ENCODE measurements at regions not wholly inside any gene's neighbourhood (a gene's known extent, or its start where the extent isn't known, plus 50 kb on each side); places are given as distances from the start of the nearest gene placed in this dataset.

DNA sequence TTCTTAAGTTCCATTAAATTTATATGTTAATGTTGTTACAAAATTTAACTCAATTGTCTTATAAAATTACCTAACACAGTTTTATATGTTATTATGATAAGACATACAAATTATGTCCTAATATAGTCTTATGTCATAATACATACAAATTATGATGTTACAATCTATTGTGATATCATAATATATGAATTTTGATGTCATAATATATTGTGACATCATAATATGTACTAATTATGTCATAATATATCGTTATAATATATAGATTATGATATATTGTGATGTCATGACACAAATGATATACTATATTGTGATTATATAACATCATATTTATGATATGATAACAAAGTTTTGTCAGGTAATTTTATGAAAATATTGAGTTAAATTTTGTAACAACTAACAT is 1789.6 kb downstream of the TP53TG3F start:
- no peak for TF ChIP-seq CTCF (IDR thresholded peaks at IDR 0.05)

DNA sequence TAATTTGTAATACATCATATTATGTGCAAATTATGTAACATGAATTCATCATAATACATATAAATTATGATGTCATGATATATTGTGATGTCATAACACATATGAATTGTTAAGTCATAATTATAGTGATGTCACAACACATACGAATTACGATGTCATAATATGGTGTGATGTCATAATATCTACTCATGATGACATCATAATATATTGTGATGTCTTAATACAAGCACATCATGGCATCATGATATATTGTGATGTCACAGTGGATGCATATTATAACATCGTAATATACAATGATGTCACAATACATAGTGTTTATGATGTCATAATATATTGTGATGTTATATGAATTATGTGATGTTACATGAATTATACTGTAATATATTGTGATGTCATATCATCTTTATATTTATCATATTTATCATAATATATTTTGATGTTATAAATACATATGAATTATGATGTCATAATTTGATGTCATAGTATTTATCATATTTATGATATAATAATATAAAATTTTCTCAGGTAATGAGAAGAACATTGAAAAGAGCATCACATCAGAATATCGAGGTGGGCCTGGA is 1793.0 kb downstream of the TP53TG3F start:
- no peak for TF ChIP-seq CTCF (IDR thresholded peaks at IDR 0.05)

DNA sequence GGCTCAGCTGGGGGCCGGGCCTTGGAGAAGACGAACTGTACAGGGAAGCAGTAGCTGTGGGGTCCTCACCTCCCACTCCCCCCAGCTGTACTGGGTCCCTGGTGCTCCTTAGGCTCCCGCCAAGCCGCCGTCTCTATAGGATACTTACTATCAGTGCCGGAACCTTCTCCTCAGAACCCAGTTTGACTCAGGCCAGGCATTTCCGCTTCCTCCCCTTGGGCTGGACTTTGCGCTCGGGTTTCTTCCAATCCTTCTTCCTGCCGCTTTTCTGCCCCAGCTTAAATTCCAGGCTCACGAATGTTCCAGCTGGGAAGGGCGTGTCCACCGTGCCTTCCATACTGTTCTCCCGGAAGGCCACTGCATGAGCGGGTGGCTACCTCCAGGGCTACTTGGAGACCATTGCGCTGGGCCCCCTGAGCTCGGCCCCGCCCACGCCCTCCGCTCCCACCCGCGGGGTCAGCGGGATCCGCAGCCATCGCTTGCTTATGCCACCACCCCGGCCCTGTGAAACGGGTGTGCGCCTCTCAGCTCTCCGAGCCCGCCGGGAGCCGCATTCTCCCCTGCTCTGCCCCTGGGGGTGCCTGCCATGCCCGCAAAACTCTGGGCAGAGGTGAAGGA is 1795.9 kb downstream of the TP53TG3F start:
- no peak for TF ChIP-seq CTCF (IDR thresholded peaks at IDR 0.05)

DNA sequence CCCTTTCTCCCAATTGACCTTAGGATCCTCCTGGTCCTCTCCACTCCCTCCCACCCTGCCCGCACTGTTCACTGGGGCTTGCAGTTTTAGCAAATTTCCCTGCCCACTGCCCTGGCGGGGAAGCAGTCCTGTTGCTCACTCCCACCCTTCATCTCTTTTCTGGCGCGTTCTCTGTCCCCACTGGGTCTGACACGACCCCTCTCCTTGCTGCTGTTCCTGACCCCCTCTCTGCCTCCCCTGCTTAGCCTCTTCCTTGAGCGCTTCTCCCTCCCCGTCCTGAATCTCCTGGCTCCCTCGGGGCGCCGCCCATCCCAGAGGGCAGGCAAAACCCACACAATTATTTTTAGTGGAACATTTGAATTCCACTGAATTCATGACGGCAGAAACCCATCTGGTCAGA is 1796.4 kb downstream of the TP53TG3F start:
- no peak for TF ChIP-seq CTCF (IDR thresholded peaks at IDR 0.05)

GRCh38 chr16:35258381-35258780 is 1799.0 kb downstream of the TP53TG3F start:
- no peak for TF ChIP-seq CTCF (IDR thresholded peaks at IDR 0.05)

GRCh38 chr16:35295856-35296255 is 1836.4 kb downstream of the TP53TG3F start:
- no peak for TF ChIP-seq CTCF (IDR thresholded peaks at IDR 0.05)

DNA sequence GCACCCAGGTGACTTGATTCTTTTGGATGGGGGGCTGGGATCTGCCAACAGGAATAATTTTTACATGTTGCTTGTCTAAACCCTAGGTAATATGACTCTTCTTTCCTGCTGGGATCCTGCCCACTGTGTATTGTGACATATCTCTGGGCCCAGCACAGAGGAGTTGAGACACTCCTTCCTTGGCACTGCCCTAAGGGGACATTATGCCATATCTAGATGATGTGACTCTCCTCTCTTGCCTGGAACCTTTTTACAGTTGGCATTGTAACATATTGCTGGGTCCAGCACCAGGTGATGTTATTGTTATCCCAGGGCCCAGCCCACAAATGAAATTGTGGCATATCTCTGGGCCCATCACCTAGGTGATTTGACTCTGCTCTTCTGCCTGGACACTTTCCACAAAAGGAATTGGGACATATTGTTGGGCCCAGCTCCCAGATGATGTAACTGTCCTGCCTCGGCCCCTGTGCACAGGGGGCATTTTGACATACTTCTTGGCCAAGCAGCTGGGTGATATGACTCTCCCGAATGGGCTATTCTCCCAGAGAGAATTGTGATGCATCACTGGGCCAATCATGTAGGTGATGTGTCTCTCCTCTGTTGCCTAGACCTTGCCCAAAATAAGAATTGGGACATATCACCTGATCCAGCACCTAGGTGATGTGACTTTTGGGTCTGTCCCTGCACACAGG is 1837.7 kb downstream of the TP53TG3F start:
- TF ChIP-seq CTCF (IDR thresholded peaks at IDR 0.05): no peak
